T47D (cell line): ENCODE measurements at regions not wholly inside any gene's neighbourhood (a gene's known extent, or its start where the extent isn't known, plus 50 kb on each side); places are given as distances from the start of the nearest gene placed in this dataset.
A peak's percentile ranks its signal among the peaks of the same experiment; 100 is the strongest.

Experiments
- DNase-seq, 2 experiments: peaks; one replicate each; pipeline versions ENCODE4 v3.0.0 to v3.0.0-alpha.2; 2011 to 2012; ENCODE audit warnings: low read depth in 1 of 2, low spot score in 1 of 2
- JUND ChIP-seq: IDR thresholded peaks from 2 replicates; pipeline ENCODE4 v1.6.1; 2012; ENCODE audit warnings: low read depth
- in situ Hi-C: cut with HindIII; loops from 2 replicates; pipeline ENCODE4 v1.10.0; 2016; ENCODE audit warnings: low sequenced_read_pairs, low pct_unique_long_range_greater_than_20kb

DNA sequence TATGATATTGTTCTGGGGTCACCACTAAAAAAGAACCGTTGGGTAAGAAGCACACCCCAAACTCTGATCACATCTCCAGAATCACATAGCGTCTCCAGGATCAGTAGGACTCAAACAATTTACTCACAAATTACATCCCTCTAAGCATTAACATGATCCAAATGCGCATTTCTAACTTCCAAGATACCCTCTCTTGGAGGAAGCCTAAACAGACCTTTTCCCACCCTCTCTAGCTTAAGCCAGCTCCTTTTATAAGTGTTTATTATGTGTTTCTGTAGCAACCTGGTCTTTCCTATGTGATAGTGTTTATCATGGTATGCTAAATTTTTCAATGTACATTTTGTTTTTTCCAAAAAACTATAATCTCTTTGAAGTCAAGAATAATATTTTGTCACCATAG lies 1846.5 kb downstream of the OLFM4 start:
- in situ Hi-C loops: no loop called here
- no peak for TF ChIP-seq JUND
- DNase-seq: no peak

DNA sequence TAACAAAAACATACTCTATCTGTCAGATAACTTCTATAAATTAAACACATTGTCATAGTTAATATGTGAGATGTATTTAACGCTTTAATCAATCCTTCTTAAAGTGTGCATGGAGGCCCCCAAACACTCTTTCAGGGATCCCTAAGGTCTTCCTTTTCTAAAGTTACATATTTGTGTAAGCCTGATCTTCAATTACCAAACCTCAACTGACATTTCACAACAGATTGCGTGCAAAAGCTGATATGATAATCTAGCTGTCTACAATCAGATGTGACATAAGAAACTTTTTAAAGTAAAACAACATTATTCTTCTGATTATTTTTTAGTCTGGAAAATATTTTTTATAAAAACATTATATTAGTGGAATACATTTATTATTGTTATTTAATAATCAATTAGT lies 1850.4 kb downstream of the OLFM4 start:
- in situ Hi-C loops: no loop called here

DNA sequence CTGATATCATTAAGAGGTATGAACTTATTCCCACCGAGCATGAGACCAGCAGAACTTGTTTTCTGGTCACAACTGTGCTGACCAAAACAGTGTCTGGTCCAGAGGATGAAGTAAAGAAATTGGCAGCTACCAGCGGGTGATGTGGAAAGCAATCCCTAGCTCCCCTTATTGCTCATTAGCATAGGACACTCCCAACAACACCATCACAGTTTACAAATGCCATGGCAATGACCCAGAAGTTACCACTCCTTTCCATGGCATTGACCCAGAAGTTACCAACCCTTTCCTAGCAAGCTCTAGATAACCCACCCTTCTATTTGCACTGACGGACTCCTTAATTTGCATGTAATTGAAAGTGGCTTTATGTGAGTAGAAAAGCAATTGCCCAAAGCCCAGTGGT lies 1856.1 kb downstream of the OLFM4 start:
- TF ChIP-seq JUND: no peak
- in situ Hi-C loops: no loop called here
- DNase-seq: no peak

More for the DNA sequence above, 1850.4 kb downstream of the OLFM4 start:
- no peak for TF ChIP-seq JUND
- DNase-seq: no peak

DNA sequence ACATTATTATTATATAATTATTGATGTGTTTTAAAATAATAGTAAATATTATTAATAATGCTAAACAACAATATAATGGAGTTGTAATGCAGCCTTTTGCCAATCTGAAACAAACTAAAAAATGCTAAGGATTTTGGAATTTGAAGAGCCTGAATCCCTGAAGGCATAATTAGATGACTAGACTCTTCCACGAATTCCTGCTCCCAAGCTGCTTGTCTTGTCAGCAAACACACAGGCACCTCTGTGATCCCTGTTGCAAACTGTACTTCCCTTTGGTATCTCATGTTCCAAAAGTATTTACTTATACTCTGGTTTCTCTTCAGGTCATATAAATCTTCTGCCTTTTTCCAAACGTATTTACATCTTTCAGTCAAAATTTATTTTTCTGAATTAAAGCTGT lies 1862.4 kb downstream of the OLFM4 start:
- in situ Hi-C loops: no loop called here
- no peak for DNase-seq
- no peak for TF ChIP-seq JUND

DNA sequence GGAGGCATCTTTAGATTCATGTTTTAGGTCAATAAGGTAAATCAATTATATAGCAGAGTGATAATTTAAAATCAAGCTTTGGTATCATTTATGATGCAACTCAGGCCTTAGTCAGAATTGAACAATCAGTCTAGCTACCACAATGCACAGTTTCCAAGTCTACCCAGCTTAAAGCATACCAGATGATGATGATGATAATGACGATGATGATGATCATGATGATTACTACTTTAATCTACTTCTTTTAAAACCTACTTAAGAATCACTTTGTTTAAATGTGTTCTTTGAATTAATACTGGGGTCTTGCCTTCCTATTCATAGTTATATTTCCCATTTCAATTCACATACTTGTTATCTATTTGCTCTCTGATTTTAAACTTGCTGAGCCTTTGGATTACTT lies 1872.7 kb downstream of the OLFM4 start:
- in situ Hi-C loops: no loop called here
- no peak for TF ChIP-seq JUND
- no peak for DNase-seq

DNA sequence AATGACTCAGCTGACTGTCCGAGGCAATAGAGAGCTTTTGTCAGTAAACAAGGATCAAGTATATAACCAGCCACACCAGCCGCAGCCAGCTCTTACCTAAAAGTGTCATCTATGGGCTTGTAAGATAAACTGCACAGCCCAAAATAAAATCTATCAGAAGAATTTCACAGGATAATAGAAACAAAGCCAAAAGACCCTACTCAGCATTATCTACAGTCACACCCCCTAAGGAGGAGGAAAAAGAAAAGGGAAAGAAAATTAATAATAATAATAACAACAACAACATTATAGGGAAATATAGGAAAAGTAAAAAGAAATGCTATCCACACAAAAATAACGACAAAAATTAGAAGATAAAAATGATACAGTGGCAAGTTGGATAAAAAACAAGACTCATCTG lies 1883.8 kb downstream of the OLFM4 start:
- no peak for TF ChIP-seq JUND
- in situ Hi-C loops: no loop called here
- DNase-seq: no peak

DNA sequence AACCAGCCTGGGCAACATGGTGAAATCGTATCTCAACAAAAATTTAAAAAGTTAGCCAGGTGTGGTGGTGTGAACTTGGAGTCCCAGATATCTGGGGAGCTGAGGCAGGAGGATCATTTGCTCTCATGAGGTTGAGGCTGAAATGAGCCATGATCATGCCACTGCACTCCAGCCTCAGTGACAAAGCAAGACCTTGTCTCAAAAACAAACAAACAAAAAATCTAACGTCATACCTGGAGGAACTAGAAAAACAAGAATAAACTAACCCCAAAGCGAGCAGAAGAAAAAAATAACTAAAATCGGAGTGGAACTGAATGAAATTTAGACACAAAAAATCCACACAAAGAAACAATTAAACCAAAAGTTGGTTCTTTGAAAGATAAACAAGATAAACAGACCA lies 1885.1 kb downstream of the OLFM4 start:
- TF ChIP-seq JUND: no peak
- in situ Hi-C loops: no loop called here

DNA sequence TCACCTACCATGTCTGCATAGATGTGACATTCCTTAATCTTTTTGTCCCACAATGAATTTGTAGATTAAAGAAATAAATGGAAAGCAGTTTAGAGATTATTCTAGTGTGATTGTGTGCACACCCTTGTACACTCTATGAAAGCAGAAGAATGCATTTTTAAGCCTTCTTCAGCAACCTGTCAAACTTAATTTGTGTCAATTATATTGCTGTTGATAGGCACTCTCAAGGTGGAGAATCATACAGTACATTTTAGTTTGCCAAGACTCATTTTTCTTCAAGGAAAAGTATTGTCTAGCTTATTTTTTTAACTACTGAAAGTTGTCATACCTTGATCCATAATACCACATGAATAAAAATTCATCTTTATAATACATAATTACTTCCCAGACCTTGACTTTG lies 1898.9 kb downstream of the OLFM4 start:
- no peak for TF ChIP-seq JUND
- DNase-seq: no peak
- in situ Hi-C loops: no loop called here

More for the DNA sequence above, 1885.1 kb downstream of the OLFM4 start:
- peak in 1 of 2 experiments; percentile 47 for DNase-seq

DNA sequence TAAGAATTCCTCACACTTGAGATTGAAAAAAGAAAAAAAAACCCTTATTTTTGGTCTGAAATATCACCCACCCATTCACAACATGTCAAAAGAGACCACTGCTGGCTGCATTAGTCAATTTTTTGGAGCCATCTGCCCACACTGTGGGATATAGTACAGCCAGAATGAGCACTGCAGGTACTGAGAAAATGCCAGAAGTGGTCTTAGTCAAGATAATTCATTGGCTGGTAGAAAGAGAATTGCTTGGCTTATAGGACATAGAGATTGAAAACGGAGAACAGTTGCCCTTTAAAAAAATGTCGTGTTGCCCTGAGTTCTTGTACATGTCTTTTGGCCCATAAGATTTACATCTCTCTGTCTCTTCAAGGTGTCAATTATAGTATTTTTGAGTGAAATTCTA lies 1899.5 kb downstream of the OLFM4 start:
- no peak for TF ChIP-seq JUND
- no peak for DNase-seq
- in situ Hi-C loops: no loop called here

DNA sequence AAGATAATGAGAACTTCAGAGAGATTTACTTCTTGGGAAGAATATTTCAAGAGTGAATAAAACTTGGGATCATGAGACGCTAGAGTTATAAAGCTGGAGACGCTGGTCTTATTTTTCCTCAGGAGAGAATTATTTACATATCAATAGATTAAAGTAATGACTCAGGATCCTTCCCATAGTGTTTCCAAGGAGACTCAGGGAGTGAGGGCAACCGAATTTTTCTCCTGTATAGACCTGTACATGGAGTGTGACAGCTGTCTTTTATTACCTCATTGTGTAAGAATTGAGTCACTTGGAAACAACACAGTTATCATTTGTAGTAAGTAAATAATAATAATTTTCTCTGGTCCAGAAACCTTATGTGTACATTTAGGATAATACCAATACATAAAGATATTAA lies 1905.5 kb downstream of the OLFM4 start:
- in situ Hi-C loops: no loop called here
- DNase-seq: no peak
- no peak for TF ChIP-seq JUND

DNA sequence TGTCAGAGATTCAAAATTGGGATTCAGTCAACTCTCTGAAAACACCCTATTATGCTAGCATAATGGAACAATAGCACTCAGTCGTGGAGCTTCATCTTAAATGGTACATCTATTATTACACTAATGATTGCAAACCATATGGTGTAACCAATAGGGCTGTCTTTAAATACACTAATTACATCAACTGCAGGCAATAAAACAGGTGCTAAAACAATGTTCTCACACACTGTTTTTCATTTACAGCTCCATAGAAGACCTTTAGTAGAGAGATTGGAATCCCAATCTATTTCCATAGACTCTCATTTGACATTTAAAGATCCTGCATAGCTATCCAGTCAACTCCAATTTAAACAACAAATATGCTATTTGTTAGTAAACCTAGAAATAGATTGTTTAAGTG lies 1917.4 kb downstream of the OLFM4 start:
- no peak for DNase-seq
- TF ChIP-seq JUND: no peak
- in situ Hi-C loops: no loop called here

DNA sequence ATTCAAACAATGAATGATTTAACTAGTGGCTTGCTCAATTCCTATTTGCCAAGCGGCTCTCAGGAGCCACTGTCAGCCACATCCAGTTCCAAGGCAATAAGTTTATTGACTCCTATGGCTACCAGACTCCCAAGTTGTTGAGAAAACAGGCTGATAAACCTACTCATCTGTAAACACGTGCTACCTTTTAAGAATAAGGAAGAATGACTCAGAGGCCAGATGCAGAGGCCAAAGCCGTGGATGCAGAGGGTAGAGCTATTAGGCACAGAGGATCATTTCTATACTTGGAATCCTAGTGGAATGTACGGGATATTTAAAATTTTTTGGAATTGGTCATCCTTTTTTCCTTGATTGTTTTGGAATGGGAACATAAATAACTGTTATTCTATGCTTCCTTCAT lies 1921.1 kb downstream of the OLFM4 start:
- DNase-seq: no peak
- no peak for TF ChIP-seq JUND

DNA sequence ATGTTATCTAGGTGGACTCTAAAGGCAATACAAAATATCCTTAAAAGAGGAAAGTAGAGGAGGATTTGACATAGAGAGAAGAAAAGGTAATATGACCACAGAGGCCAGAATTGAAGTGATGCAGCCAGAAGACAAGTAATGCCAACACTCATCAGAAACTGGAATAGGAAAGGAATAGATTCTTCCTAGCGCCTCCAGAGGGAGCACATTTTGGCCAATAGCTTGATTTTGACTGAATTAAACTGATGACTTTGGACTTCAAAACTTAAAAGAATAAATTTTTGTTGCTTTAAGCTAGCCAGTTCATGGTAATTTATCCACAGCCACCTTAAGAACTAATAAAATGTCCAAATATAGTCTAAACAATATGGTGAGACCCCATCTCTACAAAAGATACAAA lies 1921.9 kb downstream of the OLFM4 start:
- in situ Hi-C loops: no loop called here
- peak in 1 of 2 experiments; percentile 5 for DNase-seq
- TF ChIP-seq JUND: no peak

More for the DNA sequence above, 1921.1 kb downstream of the OLFM4 start:
- in situ Hi-C loops: no loop called here

DNA sequence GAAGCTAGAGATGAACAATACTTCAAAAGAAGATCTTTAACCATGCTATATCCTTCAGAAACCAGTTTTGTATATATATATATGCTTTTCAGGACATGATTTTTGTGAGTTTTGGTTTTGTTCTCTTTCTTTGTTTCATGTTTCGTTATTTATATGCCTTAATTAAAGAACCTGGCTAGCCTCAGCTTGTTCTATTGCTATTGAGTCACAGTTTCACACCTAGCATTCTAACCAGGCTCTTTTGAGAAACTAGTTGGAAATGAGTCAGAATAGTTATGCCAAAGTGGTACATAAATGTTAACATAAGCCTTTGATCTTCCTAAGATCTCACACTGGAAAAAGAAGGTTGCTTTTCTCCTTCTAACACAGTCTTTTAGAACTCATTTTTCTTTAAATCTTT lies 1925.2 kb downstream of the OLFM4 start:
- no peak for DNase-seq
- in situ Hi-C loops: no loop called here
- no peak for TF ChIP-seq JUND
